HS-27A (cell line): ENCODE measurements at regions not wholly inside any gene's neighbourhood (a gene's known extent, or its start where the extent isn't known, plus 50 kb on each side); places are given as distances from the start of the nearest gene placed in this dataset.

Experiments
- DNase-seq: peaks from one replicate; pipeline ENCODE4 v3.0.0-alpha.2; 2012; ENCODE audit warnings: low read depth, missing footprints

DNA sequence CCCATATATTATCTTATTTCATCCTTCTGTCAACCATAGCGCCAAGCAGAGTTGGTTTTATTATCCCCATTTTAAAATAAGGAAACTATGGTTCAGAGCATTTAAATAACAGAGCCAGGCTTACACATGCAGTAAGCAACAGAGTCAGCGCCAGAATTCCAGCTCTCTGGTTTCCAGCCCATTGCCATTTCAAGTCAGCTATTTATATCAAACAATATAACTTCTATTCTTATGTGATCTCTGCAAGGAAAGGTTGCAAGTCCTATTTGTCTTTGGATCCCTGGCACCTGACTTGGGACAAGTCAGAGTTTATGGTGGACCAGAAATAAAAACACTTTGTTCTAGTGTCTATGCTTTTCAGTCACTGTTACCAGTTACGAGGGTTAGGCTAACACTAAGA, 174.1 kb upstream of the EEA1 start:
- no peak for DNase-seq

DNA sequence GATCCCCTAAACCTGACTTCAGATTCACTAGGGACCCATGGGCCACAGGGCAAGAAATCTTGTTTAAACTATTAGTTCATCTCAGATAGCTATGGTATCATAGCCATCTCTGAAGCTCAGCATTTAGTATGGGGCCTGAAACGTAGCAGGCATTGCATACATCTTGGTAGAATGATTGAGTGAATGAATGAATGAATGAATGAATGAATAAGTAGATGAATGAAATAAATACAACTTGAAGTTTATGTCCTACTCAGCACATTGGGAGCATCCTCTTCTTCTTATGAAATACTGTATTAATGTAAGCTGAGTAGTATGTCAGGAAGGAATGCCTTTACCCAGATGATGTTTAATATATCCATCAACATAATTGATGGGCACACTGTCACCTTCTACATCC, 175.4 kb upstream of the EEA1 start:
- no peak for DNase-seq

DNA sequence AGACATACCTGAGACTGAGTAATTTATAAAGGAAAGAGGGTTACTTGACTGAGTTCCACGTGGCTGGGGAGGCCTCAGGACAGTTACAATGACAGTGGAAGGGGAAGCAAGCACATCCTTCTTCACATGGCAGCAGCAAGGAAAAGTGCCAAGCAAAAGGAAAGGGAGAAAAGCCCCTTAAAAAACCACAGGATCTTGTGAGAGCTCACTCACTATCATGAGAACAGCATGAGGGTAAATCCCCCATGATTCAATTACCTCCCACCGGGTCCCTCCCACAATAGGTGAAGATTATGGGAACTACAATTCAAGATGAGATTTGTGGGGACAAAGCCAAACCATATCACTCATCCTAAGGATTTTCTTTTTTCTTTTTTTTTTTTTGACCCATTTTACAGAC, 177.8 kb upstream of the EEA1 start:
- DNase-seq, result no peak

- no peak for DNase-seq
Measured at GRCh38 chr12:93107514-93108312, 178.6 kb upstream of the EEA1 start.

DNA sequence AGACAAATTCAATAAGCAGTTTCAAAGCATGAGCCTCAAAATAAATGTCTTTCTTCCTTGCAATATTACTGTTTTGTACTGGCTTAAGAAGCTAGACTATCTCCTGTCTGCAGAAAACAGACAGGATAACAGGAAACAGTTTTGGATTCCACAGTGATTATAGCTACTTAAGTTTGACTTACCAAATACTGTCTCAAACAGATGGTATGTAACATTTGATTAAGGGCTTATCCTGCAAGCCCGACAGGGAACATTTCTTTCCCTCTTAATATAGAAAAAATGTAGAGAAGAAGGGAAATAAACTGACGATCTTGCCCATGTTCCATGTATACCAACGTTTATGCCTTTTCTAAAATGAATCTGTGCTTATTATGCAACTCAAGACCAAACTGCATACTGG, 179.9 kb upstream of the EEA1 start:
- no peak for DNase-seq

DNA sequence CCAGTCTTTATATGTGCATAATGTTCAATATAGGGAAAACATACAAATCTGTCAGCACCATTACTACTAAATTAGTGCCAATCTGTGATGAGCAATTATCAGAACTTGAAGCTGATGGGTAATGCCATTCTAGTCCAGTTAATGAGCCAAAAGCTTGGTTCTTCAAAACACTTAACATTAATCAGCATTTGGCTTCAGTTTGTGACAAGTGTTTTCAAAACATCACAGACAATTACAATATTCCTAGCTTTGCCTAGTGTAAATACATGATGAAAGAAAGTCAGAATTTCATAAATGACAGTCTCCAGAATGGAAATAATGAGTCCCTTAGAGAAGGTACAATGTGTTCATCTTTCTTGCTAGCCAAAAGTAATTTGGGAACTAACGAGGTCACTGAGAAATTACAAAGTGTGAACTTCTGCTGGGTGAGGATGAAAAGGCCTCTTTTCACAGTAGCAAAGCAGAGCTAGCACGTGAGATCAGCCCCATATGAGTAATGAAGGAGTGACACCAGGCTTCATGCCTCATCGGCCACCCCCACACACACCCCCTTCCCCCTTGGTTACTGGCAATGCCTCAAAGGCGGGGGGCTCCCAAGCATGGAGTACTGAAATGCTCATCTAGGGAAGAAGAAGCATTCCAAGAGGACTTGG, 180.6 kb upstream of the EEA1 start:
- DNase-seq, result no peak

- DNase-seq, result no peak
Measured at GRCh38 chr12:93111773-93112172, 182.7 kb upstream of the EEA1 start.

GRCh38 chr12:93113317-93114006, 184.4 kb upstream of the EEA1 start:
- DNase-seq, result no peak

- no peak for DNase-seq
Measured at GRCh38 chr12:93115198-93115601, 186.1 kb upstream of the EEA1 start.

- DNase-seq, result no peak
Measured at GRCh38 chr12:93115646-93116045, 186.6 kb upstream of the EEA1 start.

- no peak for DNase-seq
Measured at GRCh38 chr12:93116632-93117031, 187.5 kb upstream of the EEA1 start.

GRCh38 chr12:93121729-93122488, 192.8 kb upstream of the EEA1 start:
- DNase-seq, result no peak

DNA sequence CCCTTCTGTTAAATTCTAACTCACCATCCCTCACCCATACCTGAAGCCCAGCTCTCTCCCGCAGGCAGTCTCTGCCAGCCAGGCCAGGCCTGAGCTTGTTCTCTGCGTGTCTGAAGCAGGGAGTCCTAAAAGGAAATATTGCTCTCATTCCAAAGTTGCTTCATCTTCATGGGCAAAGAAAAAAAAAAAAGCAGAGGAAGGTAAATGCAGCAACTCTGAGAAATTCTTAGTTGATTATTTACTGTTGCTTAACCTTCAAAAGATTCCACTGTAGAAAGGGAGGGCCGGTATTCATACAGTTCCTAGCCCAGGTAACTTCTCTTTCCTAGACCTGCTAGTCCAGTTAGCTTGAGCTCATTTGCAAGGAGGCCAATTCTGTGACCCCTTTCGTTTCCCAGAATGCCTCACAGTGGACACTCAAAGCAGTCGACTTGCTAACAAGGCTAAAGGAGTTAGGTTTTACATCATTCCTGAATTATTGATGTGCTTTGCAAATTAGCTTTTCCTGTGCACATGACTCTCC, 193.5 kb upstream of the EEA1 start:
- DNase-seq, result no peak

DNA sequence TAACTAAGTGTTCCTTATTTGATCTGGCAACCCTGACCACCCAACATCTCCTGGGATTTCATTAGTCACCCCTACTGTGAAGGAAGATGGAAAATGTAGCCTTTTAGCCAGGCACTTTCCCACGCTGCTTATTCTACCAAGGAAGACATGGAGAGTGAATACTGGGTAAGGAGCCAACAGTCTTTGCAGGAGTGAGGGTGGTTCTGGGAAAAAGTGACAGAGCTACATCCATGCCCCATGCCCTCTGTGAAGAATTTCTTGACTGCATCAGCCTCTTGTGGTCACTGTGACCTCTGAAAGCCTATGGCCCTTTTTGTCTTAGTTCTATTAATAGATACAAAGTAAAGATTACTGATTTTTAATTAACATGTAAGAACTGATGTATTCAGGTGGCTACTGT, 196.0 kb upstream of the EEA1 start:
- no peak for DNase-seq

DNA sequence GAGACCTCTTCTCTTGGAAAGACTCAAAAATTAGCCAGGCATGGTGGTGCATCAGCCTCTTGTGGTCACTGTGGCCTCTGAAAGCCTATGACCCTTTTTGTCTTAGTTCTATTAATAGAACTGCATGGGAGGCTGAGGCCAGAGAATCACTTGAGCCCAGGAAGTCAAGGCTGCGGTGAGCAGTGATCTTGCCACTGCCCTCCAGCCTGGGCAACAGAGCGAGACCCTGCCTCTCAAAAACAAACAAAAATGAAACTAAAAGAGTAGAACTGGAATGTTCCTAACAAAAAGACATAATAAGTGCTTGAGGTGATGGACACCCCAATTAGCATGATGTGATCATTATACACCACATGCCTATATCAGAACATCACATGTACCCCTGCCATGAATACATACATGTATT, 197.0 kb upstream of the EEA1 start:
- DNase-seq, result no peak

GRCh38 chr12:93127107-93127560, 198.0 kb upstream of the EEA1 start:
- no peak for DNase-seq

GRCh38 chr12:93127582-93128331, 198.7 kb upstream of the EEA1 start:
- DNase-seq, result no peak

- DNase-seq, result no peak
Measured at GRCh38 chr12:93128332-93128707, 199.2 kb upstream of the EEA1 start.

- DNase-seq, result no peak
Measured at GRCh38 chr12:93130366-93131054, 201.4 kb upstream of the EEA1 start.

- no peak for DNase-seq
Measured at GRCh38 chr12:93133361-93133760, 204.3 kb upstream of the EEA1 start.
